ENCODE measurements at regions not wholly inside any gene's neighbourhood (a gene's known extent, or its start where the extent isn't known, plus 50 kb on each side); places are given as distances from the start of the nearest gene placed in this dataset.
"Not testable (repeated sequence)": the region's sequence is repeated elsewhere in the genome, so short reads cannot be mapped to it uniquely, and the experiment has no call there.

DNA sequence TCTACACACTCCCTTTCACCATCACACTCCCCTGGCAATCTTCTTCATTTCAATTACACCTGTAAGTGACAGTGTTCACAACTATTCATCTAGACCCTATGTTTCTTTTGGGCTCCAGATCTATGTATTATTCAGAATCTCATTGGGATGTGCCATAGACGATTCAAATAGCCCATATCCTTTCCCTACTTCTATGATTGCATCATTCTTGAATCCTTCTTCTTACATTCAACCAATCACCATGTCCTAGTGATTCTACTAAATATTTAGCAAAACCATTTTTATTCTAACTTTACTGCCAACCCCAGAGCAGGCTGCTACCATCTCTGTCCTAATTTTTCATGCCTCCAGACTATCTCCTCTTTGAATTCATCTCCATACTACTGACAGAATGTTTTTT is 106.4 kb downstream of the TDRD15 start:
- TF ChIP-seq, protein P1, sequence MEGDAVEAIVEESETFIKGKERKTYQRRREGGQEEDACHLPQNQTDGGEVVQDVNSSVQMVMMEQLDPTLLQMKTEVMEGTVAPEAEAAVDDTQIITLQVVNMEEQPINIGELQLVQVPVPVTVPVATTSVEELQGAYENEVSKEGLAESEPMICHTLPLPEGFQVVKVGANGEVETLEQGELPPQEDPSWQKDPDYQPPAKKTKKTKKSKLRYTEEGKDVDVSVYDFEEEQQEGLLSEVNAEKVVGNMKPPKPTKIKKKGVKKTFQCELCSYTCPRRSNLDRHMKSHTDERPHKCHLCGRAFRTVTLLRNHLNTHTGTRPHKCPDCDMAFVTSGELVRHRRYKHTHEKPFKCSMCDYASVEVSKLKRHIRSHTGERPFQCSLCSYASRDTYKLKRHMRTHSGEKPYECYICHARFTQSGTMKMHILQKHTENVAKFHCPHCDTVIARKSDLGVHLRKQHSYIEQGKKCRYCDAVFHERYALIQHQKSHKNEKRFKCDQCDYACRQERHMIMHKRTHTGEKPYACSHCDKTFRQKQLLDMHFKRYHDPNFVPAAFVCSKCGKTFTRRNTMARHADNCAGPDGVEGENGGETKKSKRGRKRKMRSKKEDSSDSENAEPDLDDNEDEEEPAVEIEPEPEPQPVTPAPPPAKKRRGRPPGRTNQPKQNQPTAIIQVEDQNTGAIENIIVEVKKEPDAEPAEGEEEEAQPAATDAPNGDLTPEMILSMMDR (IDR thresholded peaks at IDR 0.05) = no peak
- no peaks in the 10 kb centered on the region for H3K4me1 ChIP-seq
- DNase-seq (no peak), ATAC-seq (no peak)
- no peak overlapping the region for H3K4me3 ChIP-seq
- no peaks in the 10 kb centered on the region for H3K36me3 ChIP-seq (ENCODE audit: insufficient read depth in 1 of 2, low read depth in 1 of 2)
- WGBS, 3 donors = 79 to 81% (median 81%) methylated on average over 1 of the region's 1 CpG
- H3K27ac ChIP-seq = no peak overlapping the region
- no peaks in the 10 kb centered on the region for H3K27me3 ChIP-seq (ENCODE audit: insufficient read depth in 3 of 3, low read length in 2 of 3)
- H3K9me3 ChIP-seq = no peaks in the 10 kb centered on the region
- intact Hi-C loops (cut with DNase I) = no loop called here

DNA sequence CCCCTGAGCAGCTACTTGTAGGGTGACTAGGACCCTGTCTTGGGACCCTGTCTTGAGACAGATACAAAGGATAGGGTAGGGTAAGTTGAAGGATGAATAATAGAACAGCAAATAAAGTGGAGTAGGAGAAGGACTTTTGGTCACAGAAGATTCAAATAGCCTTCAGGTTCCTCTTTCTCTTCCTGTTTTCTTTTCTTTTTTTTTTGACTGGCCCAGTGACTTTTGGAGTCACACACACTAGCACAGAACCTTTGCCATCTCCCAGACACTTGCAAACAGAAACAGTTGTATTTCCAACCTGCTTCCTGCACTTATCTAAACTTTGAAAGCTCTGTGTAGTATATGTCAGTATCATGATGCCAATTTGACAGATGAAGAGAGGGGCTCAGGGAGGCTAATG is 108.2 kb downstream of the TDRD15 start:
- no peaks in the 10 kb centered on the region for H3K27me3 ChIP-seq (ENCODE audit: insufficient read depth in 3 of 3, low read length in 2 of 3)
- no peak overlapping the region for H3K4me3 ChIP-seq
- intact Hi-C loops (cut with DNase I) = no loop called here
- no peak overlapping the region for H3K27ac ChIP-seq
- H3K4me1 ChIP-seq = no peaks in the 10 kb centered on the region
- H3K36me3 ChIP-seq (ENCODE audit: insufficient read depth in 1 of 2, low read depth in 1 of 2) = no peaks in the 10 kb centered on the region
- no peaks in the 10 kb centered on the region for H3K9me3 ChIP-seq
- DNase-seq (no peak), ATAC-seq (no peak)
- TF ChIP-seq, protein P1 (IDR thresholded peaks at IDR 0.05) = no peak

DNA sequence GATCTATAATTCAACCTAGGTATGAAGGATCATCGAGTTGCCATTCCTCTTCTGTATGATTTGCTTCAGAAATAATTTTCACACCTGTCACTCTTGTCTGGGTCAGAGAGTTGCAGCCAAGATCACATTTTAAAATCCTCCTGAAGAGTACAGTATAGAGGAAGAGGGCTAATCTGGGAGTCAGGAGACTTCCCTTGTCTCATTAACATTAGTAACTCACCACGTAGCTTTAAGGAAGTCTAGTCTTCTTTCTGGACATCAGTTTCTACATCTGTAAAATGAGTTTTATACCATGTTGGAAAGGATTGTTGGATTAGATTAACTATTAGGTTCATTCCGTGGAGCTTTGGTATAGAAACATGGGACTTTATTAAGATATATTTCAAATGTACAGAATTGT is 109.4 kb downstream of the TDRD15 start:
- Histone ChIP-seq H3K4me3 (no peak overlapping the region), H3K4me1 (no peaks in the 10 kb centered on the region), H3K9me3 (no peaks in the 10 kb centered on the region), H3K27ac (no peak overlapping the region), H3K36me3 (ENCODE audit: insufficient read depth in 1 of 2, low read depth in 1 of 2) (no peaks in the 10 kb centered on the region), H3K27me3 (ENCODE audit: insufficient read depth in 3 of 3, low read length in 2 of 3) (no peaks in the 10 kb centered on the region)
- DNase-seq = no peak
- intact Hi-C loops (cut with DNase I) = no loop called here
- TF ChIP-seq, protein P1 (IDR thresholded peaks at IDR 0.05) = no peak
- WGBS, 3 donors = 72 to 80% (median 73%) methylated on average over 3 of the region's 3 CpGs
- ATAC-seq = no peak

DNA sequence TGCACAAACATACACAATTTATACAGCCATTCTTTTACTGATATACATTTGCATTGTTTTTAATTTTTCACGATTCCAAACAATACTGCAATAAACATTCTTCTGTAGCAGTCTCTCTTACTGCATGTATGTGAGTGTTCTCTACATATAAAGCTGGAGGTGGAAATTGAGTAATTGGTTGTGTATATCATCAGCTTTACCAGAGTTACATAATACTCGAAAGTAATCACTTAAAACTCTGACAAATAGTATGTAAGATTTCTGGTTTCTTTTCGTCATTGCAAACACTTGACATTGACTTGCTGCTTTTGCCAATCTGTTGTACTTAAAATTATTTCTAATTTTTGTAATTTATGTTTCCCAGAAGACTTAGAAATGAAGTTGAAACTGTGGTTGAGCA is 110.2 kb downstream of the TDRD15 start:
- WGBS, 3 donors = 74 to 90% (median 77%) methylated on average over 3 of the region's 3 CpGs
- no peaks in the 10 kb centered on the region for H3K36me3 ChIP-seq (ENCODE audit: insufficient read depth in 1 of 2, low read depth in 1 of 2)
- TF ChIP-seq, protein P1 (IDR thresholded peaks at IDR 0.05) = no peak
- no peak overlapping the region for H3K27ac ChIP-seq
- no peaks in the 10 kb centered on the region for H3K9me3 ChIP-seq
- H3K27me3 ChIP-seq (ENCODE audit: insufficient read depth in 3 of 3, low read length in 2 of 3) = no peaks in the 10 kb centered on the region
- intact Hi-C loops (cut with DNase I) = no loop called here
- no peak overlapping the region for H3K4me3 ChIP-seq
- no peaks in the 10 kb centered on the region for H3K4me1 ChIP-seq
- no peak for ATAC-seq
- no peak for DNase-seq

DNA sequence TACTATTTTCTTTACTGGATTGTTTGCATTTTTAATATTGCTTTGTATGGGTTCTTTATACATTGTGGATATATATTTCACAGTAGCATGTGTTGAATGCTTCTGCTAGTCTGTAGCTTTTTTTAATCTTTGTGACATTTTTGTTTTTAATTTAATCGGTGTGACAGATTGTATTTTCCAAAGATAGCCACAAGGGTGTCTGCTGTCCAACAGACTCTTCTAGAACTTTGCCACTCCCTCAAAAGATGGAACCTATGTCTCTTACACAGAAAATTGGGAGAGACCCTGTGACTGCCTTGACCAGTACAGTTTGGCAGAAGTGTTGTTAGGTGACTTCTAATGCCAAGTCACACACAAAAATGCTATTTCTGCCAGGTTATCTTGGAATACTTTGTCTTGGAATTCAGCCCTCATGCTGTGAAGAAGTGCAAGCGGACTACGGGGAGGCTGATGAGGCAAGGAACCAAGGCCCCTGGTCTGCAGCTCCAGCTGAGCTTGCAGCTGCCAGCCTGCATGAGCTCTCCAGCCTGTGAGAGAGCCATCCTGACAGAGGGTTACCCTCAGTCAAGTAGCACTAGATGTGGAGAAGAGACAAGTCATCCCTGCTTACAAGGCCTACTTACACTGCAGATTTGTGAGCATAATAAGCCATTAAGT is 110.8 kb downstream of the TDRD15 start:
- H3K4me1 ChIP-seq = no peaks in the 10 kb centered on the region
- intact Hi-C loops (cut with DNase I) = no loop called here
- TF ChIP-seq, protein P1 (IDR thresholded peaks at IDR 0.05) = no peak
- no peak overlapping the region for H3K4me3 ChIP-seq
- DNase-seq = no peak
- no peaks in the 10 kb centered on the region for H3K9me3 ChIP-seq
- H3K27me3 ChIP-seq (ENCODE audit: insufficient read depth in 3 of 3, low read length in 2 of 3) = no peaks in the 10 kb centered on the region
- no peak overlapping the region for H3K27ac ChIP-seq
- no peak for ATAC-seq
- 47 to 68% (median 49%) methylated on average over 3 of the region's 3 CpGs for WGBS, 3 donors
- no peaks in the 10 kb centered on the region for H3K36me3 ChIP-seq (ENCODE audit: insufficient read depth in 1 of 2, low read depth in 1 of 2)

DNA sequence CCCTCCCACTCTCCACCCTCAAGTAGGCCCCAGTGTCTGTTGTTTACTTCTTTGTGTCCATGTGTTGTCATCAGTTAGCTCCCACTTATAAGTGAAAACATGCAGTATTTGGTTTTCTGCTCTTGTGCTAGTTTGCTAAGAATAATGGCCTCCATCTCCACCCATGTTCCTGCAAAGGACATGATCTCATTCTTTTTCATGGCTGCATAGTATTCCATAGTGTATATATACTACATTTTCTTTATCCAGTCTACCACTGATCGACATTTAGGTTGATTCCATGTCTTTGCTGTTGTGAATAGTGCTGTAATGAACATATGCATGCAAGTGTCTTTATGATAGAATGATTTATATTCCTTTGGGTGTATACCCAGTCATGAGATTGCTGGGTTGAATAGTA is 116.0 kb downstream of the TDRD15 start:
- ATAC-seq; H3K4me1 ChIP-seq; H3K36me3 ChIP-seq (ENCODE audit: insufficient read depth in 1 of 2, low read depth in 1 of 2); H3K27ac ChIP-seq; DNase-seq; H3K27me3 ChIP-seq (ENCODE audit: insufficient read depth in 3 of 3, low read length in 2 of 3); H3K4me3 ChIP-seq; intact Hi-C loops (cut with DNase I); H3K9me3 ChIP-seq: not testable (repeated sequence)
- WGBS, 3 donors = 88 to 97% (median 90%) methylated on average over 1 of the region's 1 CpG

Measured in psoas muscle (tissue), 7 donors.